MG63 (cell line): ENCODE measurements at regions not wholly inside any gene's neighbourhood (a gene's known extent, or its start where the extent isn't known, plus 50 kb on each side); places are given as distances from the start of the nearest gene placed in this dataset.
"Not testable (repeated sequence)": the region's sequence is repeated elsewhere in the genome, so short reads cannot be mapped to it uniquely, and the experiment has no call there.

Source experiments
- DNase-seq: peaks from one replicate; pipeline ENCODE4 v3.0.0-alpha.2; 2020
- H3K27me3 ChIP-seq: fragments of 250-450 bp; sonication (Bioruptor Pico); 2 replicates; pipeline ENCODE4 v1.5.1; 2020; ENCODE audit warnings: mild to moderate bottlenecking, moderate library complexity
- H3K36me3 ChIP-seq: fragments of 250-450 bp; sonication (Bioruptor Pico); 2 replicates; pipeline ENCODE4 v1.5.1; 2020; ENCODE audit warnings: mild to moderate bottlenecking, moderate library complexity
- H3K4me3 ChIP-seq: fragments of 250-450 bp; sonication (Bioruptor Pico); 2 replicates; pipeline ENCODE4 v1.5.1; 2020; ENCODE audit warnings: mild to moderate bottlenecking, moderate library complexity
- H3K9me3 ChIP-seq: fragments of 250-450 bp; sonication (Bioruptor Pico); 2 replicates; pipeline ENCODE4 v1.5.1; 2020; ENCODE audit warnings: mild to moderate bottlenecking, moderate library complexity

DNA sequence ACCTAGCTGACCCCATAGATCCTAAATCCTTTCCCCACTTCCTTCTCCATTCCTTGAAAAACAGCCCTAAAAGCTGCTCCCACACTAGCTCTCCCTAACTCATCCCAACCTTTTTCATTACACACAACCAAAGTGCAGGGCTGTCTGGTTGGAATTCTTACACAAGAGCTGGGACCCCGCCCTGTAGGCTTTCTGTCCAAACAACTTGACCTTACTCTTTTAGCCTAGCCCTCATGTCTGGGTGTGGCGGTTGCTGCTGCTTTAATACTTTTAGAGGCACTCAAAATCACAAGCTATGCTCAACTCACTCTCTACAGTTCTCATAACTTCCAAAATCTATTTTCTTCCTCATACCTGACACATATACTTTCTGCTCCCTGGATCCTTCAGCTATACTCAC, 93.9 kb upstream of the TRIM24 start:
- H3K4me3 ChIP-seq, DNase-seq, H3K27me3 ChIP-seq, H3K36me3 ChIP-seq, H3K9me3 ChIP-seq: not testable (repeated sequence)

DNA sequence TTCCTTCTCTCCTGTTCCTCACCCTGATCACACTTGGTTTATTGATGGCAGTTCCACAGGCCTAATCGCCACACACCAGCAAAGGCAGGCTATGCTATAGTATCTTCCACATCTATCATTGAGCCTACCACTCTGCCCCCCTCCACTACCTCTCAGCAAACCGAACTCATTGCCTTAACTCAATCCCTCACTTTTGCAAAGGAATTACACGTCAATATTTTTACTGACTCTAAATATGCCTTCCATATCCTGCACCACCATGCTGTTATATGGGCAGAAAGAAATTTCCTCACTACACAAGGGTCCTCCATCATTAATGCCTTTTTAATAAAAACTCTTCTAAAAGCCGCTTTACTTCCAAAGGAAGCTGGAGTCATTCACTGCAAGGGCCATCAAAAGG, 93.4 kb upstream of the TRIM24 start:
- H3K36me3 ChIP-seq, H3K9me3 ChIP-seq, H3K27me3 ChIP-seq, H3K4me3 ChIP-seq, DNase-seq: not testable (repeated sequence)

DNA sequence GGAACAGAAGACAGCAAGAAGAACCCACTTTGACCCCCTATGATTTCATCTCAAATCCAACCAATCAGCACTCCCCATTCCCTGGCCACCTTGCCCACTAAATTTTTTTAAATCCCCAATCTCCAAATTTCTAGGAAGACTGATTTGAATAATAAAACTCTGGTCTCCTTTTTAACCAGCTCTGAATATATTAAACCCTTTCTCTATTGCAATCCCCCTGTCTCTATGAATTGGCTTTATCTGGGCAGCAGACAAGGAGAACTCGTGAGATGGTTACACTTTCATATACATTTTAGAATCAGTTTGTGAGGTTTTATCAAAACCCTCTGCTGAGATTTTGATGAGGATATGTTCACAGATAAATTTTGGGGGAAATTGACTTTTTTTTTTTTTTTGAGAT, 90.3 kb upstream of the TRIM24 start:
- DNase-seq, result no peak
- no peaks in the 10 kb centered on the region for H3K36me3 ChIP-seq

DNA sequence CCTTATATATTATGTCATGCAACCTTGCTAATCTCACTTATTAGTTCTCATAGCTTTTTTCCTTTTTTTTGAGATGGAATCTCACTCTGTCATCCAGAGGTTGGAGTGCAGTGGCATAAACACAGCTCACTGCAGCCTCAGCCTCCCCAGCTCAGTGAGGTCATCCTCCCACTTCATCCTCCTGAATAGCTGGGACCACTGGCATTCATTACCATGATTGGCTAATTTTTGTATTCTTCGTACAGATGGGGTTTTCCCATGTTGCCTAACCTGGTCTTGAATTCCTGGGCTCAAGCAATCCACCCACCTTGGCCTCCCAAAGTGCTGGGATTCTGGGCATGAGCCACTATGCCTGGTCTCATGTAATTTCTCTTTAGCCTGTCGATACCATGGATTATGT, 89.1 kb upstream of the TRIM24 start:
- DNase-seq, result no peak
- Histone ChIP-seq H3K36me3 (no peaks in the 10 kb centered on the region), H3K9me3 (no peaks in the 10 kb centered on the region), H3K27me3 (no peaks in the 10 kb centered on the region), H3K4me3 (no peak overlapping the region)

More for the DNA sequence above, 90.3 kb upstream of the TRIM24 start:
- H3K27me3 ChIP-seq, result no peaks in the 10 kb centered on the region
- H3K4me3 ChIP-seq, result no peak overlapping the region
- no peaks in the 10 kb centered on the region for H3K9me3 ChIP-seq

DNA sequence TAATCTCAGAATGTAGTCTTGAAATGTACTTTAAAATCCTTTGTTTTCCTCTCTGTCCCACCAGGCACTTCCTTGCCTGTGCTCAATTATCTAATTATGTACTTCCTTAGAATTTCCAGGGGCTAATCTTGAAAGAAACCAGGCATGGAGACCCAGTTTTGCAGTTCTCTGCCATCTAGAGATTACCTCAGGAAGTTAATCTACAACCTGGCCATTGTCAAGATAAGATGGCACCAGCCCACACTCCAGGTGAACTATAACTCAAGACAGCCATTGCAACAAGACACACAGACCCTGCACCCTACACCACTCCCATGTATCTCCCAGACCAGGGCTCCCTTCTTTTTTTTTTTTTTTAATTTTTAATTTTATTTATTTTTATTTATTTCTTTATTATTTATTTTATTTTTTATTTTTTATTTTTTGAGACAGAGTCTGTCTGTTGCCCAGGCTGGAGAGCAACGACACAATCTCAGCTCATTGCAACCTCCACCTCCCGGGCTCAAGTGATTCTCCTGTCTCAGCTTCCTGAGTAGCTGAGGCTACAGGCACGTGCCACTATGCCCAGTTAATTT, 85.9 kb upstream of the TRIM24 start:
- Histone ChIP-seq H3K4me3 (no peak overlapping the region), H3K36me3 (no peaks in the 10 kb centered on the region), H3K9me3 (no peaks in the 10 kb centered on the region), H3K27me3 (no peaks in the 10 kb centered on the region)
- no peak for DNase-seq

DNA sequence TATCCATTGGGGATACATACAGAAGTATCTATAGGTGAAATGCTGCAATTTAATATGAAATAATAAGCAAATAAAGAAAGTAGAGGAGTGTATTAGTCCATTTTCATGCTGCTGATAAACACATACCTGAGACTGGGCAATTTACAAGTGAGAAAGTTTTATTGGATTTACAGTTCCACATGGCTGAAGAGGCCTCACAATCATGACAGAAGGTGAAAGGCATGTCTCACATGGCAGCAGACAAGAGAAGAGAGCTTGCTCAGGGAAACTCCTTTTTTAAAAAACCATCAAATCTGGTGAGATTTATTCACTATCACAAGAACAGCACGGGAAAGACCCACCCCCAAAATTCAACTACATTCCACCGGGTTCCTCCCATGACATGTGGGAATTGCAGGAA, 82.8 kb upstream of the TRIM24 start:
- H3K4me3 ChIP-seq, result no peak overlapping the region
- H3K27me3 ChIP-seq, result no peaks in the 10 kb centered on the region
- no peak for DNase-seq
- H3K9me3 ChIP-seq, result no peaks in the 10 kb centered on the region
- H3K36me3 ChIP-seq, result no peaks in the 10 kb centered on the region

DNA sequence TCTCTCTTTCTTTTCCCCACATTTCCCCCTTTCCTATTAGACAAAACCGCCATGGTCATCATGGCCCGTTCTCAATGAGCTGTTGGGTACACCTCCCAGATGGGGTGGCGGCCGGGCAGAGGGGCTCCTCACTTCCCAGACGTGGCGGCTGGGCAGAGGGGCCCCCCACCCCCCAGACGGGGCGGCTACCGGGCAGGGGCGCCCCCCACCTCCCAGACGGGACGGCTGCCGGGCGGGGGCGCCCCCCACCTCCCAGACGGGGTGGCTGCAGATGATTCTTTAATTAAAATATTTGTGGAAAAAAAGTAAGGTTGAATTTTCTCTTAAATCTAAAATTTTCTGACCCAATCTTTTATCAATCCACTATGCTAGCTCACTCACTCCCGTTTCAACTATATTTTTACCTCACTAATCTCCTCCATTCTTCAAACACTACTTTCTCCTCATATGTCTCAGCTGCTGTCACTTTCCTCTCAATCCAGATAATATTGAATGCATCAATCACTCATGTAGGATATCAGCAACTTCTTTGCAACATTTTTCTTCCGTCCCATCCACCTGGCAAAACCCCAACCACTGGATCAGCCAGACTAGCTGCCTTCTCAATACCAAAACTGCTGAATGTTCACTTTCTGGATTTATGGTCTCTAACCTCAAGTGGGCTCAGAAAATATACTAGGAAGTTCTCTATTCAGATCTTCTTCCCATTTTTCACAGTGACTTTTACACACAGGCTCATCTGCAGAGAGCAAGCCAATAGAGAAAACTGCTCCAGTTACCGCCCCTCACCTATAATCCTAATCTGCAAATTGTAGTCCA, 81.1 kb upstream of the TRIM24 start:
- H3K9me3 ChIP-seq, result no peaks in the 10 kb centered on the region
- no peak for DNase-seq
- no peak overlapping the region for H3K4me3 ChIP-seq
- no peaks in the 10 kb centered on the region for H3K27me3 ChIP-seq
- no peaks in the 10 kb centered on the region for H3K36me3 ChIP-seq

DNA sequence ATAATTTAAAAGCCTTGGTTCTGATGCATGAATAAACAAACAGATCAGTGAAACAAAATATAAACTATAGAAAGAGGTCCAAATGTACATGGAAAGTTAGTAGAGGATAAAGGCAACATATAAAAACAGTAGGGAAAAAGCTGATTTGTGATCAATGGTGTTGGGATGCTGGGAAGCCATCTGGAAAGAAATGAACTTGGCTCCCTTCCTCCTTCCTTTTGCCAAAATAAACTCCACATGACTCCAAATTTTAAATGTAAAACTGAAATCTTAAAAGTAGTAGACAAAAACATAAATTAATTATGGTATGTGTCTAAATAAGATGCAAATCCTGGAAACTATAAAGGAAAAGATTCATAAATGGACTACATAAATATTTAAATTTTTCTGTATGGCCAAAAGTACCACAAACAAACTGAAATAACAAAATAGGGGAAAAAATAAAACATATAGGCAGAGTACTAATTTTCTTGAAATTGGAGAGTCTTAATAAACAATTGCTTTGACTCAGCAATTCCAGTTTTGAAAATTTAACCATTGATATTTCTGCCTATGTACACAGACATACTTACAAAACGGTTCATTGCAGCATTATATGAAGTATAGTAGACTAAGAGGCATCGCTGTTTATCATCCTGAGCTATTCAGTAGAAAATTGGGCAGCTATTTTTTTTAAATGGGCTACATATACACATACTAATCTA, 77.0 kb upstream of the TRIM24 start:
- H3K9me3 ChIP-seq, result no peaks in the 10 kb centered on the region
- H3K4me3 ChIP-seq, result no peak overlapping the region
- H3K27me3 ChIP-seq, result no peaks in the 10 kb centered on the region
- DNase-seq, result no peak
- H3K36me3 ChIP-seq, result no peaks in the 10 kb centered on the region

DNA sequence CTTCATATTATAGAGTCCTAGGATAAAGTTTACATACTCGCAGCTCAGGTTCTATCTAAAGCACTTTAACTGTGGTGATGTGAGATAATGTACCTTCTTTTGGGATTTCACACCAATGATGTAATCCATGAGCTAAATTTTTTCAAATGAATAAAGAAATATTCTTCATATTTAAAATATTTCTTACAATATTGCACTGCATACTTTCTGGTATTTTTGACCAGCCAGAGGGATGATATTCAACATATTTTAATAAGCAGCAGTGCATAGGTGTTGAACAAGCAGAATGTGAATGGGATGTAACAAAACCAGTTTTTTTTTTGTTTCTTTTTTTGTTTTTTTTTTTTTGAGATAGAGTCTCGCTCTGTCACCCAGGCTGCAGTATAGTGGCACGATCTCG, 73.2 kb upstream of the TRIM24 start:
- no peak for DNase-seq
- no peaks in the 10 kb centered on the region for H3K36me3 ChIP-seq
- H3K27me3 ChIP-seq, result no peaks in the 10 kb centered on the region
- no peak overlapping the region for H3K4me3 ChIP-seq
- H3K9me3 ChIP-seq, result no peaks in the 10 kb centered on the region

DNA sequence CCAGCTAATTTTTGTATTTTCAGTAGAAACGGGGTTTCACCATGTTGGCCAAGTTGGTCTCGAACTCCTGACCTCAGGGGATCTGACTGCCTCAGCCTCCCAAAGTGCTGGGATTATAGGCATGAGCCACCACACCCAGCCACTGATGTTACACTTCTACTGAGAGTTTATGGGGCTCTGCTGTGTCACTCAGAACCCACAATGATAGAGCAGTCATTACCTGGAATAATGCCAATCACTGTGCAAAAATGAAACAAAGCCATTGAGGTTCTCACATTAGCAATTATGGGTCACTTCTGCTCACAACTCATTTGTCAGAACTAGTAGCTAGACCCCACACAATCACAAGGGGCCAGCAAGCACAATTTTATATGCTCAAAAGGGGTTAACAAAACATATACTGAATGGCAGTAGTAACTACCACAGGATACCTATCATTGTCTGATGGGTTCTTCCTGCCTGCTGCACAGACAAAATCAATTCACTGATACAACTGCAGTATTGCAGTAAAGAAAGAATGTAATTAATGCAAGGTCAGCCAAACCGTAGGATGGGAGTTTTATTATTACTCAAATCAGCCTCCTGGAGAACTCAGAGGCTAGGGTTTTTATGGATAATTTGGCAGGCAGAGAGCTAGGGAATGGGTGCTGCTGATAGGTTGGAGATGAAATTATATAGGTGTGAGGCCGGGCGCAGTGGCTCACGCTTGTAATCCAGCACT, 72.1 kb upstream of the TRIM24 start:
- H3K36me3 ChIP-seq, result no peaks in the 10 kb centered on the region
- H3K27me3 ChIP-seq, result no peaks in the 10 kb centered on the region
- H3K9me3 ChIP-seq, result no peaks in the 10 kb centered on the region
- no peak overlapping the region for H3K4me3 ChIP-seq
- no peak for DNase-seq

DNA sequence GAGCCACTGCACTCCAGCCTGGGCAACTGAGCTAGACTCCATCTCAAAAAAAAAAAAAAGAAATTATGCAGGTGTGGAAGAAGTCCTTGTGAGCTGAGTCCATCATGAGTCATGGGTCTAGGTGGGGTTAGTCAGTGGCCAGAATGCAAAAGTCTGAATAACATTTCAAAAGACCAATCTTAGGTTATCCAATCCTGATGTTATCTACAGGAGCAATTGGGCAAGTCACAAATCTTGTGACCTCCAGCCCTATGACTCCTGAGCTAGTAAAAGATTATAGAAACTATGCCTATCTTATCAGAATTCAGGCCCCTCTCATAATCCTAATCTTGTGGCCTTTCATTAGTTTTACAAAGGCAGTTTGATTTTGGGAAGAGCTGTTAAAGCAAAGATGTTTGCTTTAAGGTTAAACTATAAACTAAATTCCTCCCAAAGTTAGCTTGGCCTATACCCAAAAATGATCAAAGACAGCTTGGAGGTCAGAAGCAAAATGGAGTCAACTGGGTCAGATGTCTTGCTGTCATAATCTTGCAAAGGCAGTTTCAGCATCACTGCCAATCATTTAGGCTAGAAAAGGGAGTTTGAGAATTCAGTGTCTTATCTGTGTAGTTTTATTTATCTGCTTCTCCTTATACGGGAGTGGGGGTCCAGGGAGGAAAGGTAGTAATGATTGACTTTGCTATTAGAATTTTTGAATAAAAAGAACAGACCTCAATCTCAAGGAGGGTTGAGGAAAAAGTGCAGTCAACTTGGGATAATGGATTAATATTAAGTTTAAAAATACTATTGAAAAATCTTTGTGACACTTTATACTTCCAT, 71.2 kb upstream of the TRIM24 start:
- DNase-seq, result no peak
- no peak overlapping the region for H3K4me3 ChIP-seq
- no peaks in the 10 kb centered on the region for H3K36me3 ChIP-seq
- H3K9me3 ChIP-seq, result no peaks in the 10 kb centered on the region
- H3K27me3 ChIP-seq, result no peaks in the 10 kb centered on the region

DNA sequence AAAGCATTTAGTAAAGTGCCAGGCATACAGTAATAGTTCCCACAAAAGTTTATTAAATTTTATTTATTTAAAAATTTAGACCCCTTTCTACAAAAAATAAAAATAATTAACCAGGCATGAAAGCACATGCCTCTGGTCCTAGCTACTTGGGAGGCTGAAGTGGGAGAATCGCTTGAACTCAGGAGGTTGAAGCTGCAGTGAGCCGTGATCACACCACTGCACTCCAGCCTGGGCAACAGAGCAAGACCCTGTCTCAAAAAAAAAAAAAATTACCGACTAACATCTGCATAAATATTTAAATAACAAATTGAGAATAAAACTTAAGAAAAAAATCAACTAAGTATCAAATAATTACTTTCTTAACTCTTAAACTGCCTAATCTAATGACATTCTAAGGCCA, 64.3 kb upstream of the TRIM24 start:
- Histone ChIP-seq H3K9me3 (no peaks in the 10 kb centered on the region), H3K36me3 (no peaks in the 10 kb centered on the region), H3K4me3 (no peak overlapping the region), H3K27me3 (no peaks in the 10 kb centered on the region)
- no peak for DNase-seq

DNA sequence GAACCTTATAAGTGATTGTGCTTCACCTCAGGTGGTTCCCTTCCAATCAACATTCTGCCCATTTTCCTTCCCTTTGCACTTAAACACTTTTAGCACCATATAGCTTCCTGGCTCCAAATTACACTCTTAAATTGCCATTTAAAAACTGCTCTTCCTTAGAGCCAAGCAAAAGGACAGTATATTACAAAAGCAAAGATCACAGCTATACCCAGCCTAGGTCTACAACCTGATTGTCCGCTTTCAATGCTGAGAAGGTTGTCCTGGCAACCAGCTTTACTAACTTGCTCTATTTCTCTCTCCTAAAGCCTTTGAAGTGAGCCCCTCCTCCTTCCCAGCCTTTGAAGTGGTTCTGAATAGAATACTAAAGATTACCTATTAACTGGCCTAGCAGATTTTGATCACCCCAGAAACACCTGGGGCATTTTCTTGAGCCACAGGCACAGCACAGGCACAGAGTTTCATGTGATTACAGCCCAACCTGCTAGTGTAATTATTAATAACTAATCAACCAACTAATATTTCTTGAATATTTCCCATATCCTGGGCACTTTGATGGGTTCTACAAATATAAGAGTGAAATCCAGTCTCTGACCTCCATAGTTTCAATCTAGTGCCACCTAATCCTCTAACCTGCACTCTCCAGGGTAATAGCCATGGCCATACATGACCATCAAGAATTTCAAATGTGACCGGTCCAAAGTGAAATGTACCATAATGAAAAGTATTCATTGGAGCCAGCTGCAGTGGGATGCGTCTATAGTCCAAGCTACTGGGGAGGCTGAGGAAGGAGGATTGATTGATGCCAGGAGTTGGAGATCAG, 63.6 kb upstream of the TRIM24 start:
- Histone ChIP-seq H3K27me3 (no peaks in the 10 kb centered on the region), H3K36me3 (no peaks in the 10 kb centered on the region), H3K9me3 (no peaks in the 10 kb centered on the region), H3K4me3 (no peak overlapping the region)
- no peak for DNase-seq

DNA sequence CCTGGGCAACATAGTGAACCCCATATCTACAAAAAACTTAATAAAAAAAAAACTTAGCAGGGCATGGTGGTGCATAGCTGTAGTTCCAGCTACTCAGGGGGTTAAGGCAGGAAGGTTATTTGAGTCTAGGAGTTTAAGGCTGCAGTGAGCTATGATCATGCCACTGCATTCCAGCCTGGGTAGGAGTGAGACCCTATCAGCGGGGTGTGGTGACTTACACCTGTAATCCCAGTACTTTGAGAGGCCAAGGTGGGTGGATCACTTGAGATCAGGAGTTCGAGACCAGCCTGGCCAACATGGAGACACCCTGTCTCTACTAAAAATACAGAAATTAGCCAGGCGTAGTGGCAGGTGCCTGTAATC, 63.0 kb upstream of the TRIM24 start:
- not testable (repeated sequence) for DNase-seq, H3K9me3 ChIP-seq, H3K27me3 ChIP-seq, H3K4me3 ChIP-seq, H3K36me3 ChIP-seq

DNA sequence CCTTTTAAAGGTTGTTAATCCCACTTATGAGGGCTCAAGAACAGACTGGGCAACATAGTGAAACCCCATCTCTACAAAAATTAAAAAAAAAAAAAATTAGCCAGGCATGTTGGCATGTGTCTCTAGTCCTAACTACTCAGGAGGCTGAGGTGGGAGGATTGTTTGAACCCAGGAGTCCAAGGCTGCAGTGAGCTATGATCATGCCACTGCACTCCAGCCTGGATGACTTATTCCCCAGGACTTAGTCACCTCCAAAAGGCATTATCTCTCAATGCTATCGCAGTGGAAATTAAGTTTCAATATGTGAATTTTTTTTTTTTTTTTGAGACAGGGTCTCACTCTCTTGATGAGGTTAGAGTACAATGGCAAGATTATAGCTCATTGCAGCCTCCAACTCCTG, 61.2 kb upstream of the TRIM24 start:
- Histone ChIP-seq H3K36me3 (no peaks in the 10 kb centered on the region), H3K27me3 (no peaks in the 10 kb centered on the region), H3K4me3 (no peak overlapping the region), H3K9me3 (no peaks in the 10 kb centered on the region)
- DNase-seq, result no peak

DNA sequence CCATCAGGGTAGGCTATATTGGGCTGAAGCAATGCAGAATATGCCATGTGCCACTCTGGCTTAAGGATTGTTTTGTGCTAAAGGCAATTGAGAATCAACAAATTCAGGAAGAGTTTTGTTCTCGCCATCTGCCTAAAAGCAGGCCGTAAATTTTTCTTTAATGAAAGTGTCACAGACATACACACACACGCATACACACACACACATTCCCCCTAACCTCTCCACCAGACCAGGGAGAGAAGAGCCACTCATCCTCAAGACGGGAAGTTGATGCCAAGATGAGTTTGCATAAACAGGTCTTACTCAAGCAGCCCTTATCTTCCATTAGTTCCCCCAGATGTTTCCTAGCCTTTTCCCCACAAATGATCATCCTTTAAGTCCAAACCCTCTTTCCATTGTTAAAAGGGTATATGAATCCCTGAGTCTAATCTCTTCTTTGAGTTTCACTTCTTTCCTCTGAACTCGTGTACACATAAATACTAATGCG, 59.6 kb upstream of the TRIM24 start:
- Histone ChIP-seq H3K9me3 (no peaks in the 10 kb centered on the region), H3K27me3 (no peaks in the 10 kb centered on the region), H3K36me3 (no peaks in the 10 kb centered on the region), H3K4me3 (no peak overlapping the region)
- no peak for DNase-seq
